ENCODE measurements at regions not wholly inside any gene's neighbourhood (a gene's known extent, or its start where the extent isn't known, plus 50 kb on each side); places are given as distances from the start of the nearest gene placed in this dataset.

GRCh38 chr4:62522273-62522672, 1322.1 kb downstream of the ADGRL3 start:
- H3K9ac ChIP-seq, result no peak overlapping the region
- H2AFZ ChIP-seq (ENCODE audit: low read depth), result no peak overlapping the region
- H3K4me2 ChIP-seq, result no peak overlapping the region
- ChIA-PET CTCF (no interaction called here), POLR2A (no interaction called here)
- no peaks in the 10 kb centered on the region for H4K20me1 ChIP-seq (ENCODE audit: insufficient read depth)
- H3K9me2 ChIP-seq, result no peaks in the 10 kb centered on the region; the same call in 1 of the 2 replicates
- no peaks in the 10 kb centered on the region for H3K79me2 ChIP-seq (ENCODE audit: insufficient read depth)
- TF ChIP-seq NFIC (IDR thresholded peaks at IDR 0.05; ENCODE audit: borderline replicate concordance) (no peak), TAF1 (IDR thresholded peaks at IDR 0.05; ENCODE audit: borderline replicate concordance, low read depth, low read length) (no peak), RAD21 (IDR thresholded peaks at IDR 0.05; ENCODE audit: low read length) (no peak), POLR2AphosphoS5 (IDR thresholded peaks at IDR 0.05; ENCODE audit: low read depth, low read length) (no peak), GABPA (IDR thresholded peaks at IDR 0.05; ENCODE audit: low read depth) (no peak)
- no peaks in the 10 kb centered on the region for H3K9me3 ChIP-seq
- no peaks in the 10 kb centered on the region for H3K36me3 ChIP-seq (replicated peaks in 1 of 2; ENCODE audit: control insufficient read depth in 1 of 2, insufficient read depth in 2 of 2, low read length in 1 of 2)
- H3F3A ChIP-seq (replicated peaks; ENCODE audit: insufficient read depth), result no peaks in the 10 kb centered on the region
- no peak for DNase-seq
- WGBS (ENCODE audit: low lambda C conversion rate), result 65% methylated on average over 11 of the region's 11 CpGs
- H3K27me3 ChIP-seq (ENCODE audit: insufficient read depth), result no peaks in the 10 kb centered on the region
- H3K4me3 ChIP-seq (ENCODE audit: low read depth in 2 of 2, low read length in 1 of 2), result no peak overlapping the region
- H3K4me1 ChIP-seq (ENCODE audit: control insufficient read depth in 1 of 2, insufficient read depth in 2 of 2, low read depth in 1 of 2, low read length in 1 of 2), result no peaks in the 10 kb centered on the region
- H3K27ac ChIP-seq (ENCODE audit: low read depth in 2 of 2, low read length in 1 of 2), result no peak overlapping the region

- Histone ChIP-seq H3K27me3 (ENCODE audit: insufficient read depth) (no peaks in the 10 kb centered on the region), H3K9me3 (no peaks in the 10 kb centered on the region), H3F3A (replicated peaks; ENCODE audit: insufficient read depth) (no peaks in the 10 kb centered on the region), H2AFZ (ENCODE audit: low read depth) (no peak overlapping the region), H3K27ac (ENCODE audit: low read depth in 2 of 2, low read length in 1 of 2) (no peak overlapping the region), H3K4me3 (ENCODE audit: low read depth in 2 of 2, low read length in 1 of 2) (no peak overlapping the region), H4K20me1 (ENCODE audit: insufficient read depth) (no peaks in the 10 kb centered on the region), H3K9me2 (no peaks in the 10 kb centered on the region; the same call in 1 of the 2 replicates), H3K9ac (no peak overlapping the region), H3K4me1 (ENCODE audit: control insufficient read depth in 1 of 2, insufficient read depth in 2 of 2, low read depth in 1 of 2, low read length in 1 of 2) (no peaks in the 10 kb centered on the region), H3K79me2 (ENCODE audit: insufficient read depth) (no peaks in the 10 kb centered on the region), H3K36me3 (replicated peaks in 1 of 2; ENCODE audit: control insufficient read depth in 1 of 2, insufficient read depth in 2 of 2, low read length in 1 of 2) (no peaks in the 10 kb centered on the region), H3K4me2 (no peak overlapping the region)
- TF ChIP-seq, protein P1, sequence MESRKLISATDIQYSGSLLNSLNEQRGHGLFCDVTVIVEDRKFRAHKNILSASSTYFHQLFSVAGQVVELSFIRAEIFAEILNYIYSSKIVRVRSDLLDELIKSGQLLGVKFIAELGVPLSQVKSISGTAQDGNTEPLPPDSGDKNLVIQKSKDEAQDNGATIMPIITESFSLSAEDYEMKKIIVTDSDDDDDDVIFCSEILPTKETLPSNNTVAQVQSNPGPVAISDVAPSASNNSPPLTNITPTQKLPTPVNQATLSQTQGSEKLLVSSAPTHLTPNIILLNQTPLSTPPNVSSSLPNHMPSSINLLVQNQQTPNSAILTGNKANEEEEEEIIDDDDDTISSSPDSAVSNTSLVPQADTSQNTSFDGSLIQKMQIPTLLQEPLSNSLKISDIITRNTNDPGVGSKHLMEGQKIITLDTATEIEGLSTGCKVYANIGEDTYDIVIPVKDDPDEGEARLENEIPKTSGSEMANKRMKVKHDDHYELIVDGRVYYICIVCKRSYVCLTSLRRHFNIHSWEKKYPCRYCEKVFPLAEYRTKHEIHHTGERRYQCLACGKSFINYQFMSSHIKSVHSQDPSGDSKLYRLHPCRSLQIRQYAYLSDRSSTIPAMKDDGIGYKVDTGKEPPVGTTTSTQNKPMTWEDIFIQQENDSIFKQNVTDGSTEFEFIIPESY (IDR thresholded peaks at IDR 0.05; ENCODE audit: borderline replicate concordance, low read depth), result no peak
- no peak for TF ChIP-seq FOXJ3 (CRISPR knock-in tag; IDR thresholded peaks at IDR 0.05)
- TF ChIP-seq, protein P2, sequence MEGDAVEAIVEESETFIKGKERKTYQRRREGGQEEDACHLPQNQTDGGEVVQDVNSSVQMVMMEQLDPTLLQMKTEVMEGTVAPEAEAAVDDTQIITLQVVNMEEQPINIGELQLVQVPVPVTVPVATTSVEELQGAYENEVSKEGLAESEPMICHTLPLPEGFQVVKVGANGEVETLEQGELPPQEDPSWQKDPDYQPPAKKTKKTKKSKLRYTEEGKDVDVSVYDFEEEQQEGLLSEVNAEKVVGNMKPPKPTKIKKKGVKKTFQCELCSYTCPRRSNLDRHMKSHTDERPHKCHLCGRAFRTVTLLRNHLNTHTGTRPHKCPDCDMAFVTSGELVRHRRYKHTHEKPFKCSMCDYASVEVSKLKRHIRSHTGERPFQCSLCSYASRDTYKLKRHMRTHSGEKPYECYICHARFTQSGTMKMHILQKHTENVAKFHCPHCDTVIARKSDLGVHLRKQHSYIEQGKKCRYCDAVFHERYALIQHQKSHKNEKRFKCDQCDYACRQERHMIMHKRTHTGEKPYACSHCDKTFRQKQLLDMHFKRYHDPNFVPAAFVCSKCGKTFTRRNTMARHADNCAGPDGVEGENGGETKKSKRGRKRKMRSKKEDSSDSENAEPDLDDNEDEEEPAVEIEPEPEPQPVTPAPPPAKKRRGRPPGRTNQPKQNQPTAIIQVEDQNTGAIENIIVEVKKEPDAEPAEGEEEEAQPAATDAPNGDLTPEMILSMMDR (IDR thresholded peaks at IDR 0.05), result no peak
- WGBS (ENCODE audit: low lambda C conversion rate), result 6% methylated on average over 1 of the region's 1 CpG
- DNase-seq, result no peak
- CTCF ChIA-PET, result no interaction called here
- POLR2A ChIA-PET, result no interaction called here
Measured at GRCh38 chr4:62517716-62518115, 1317.6 kb downstream of the ADGRL3 start.

GRCh38 chr4:62513306-62513705, 1313.2 kb downstream of the ADGRL3 start:
- no peaks in the 10 kb centered on the region for H3K79me2 ChIP-seq (ENCODE audit: insufficient read depth)
- TF ChIP-seq MEF2A (IDR thresholded peaks at IDR 0.05; ENCODE audit: borderline replicate concordance, low read depth) (no peak), EZH2phosphoT487 (IDR thresholded peaks at IDR 0.05; ENCODE audit: borderline replicate concordance, low read depth) (no peak), NFIC (IDR thresholded peaks at IDR 0.05; ENCODE audit: borderline replicate concordance) (no peak)
- no peak overlapping the region for H2AFZ ChIP-seq (ENCODE audit: low read depth)
- no peak overlapping the region for H3K4me3 ChIP-seq (ENCODE audit: low read depth in 2 of 2, low read length in 1 of 2)
- H3K4me1 ChIP-seq (ENCODE audit: control insufficient read depth in 1 of 2, insufficient read depth in 2 of 2, low read depth in 1 of 2, low read length in 1 of 2), result no peaks in the 10 kb centered on the region
- 59% methylated on average over 2 of the region's 2 CpGs for WGBS (ENCODE audit: low lambda C conversion rate)
- H3K36me3 ChIP-seq (replicated peaks in 1 of 2; ENCODE audit: control insufficient read depth in 1 of 2, insufficient read depth in 2 of 2, low read length in 1 of 2), result no peaks in the 10 kb centered on the region
- no peaks in the 10 kb centered on the region for H4K20me1 ChIP-seq (ENCODE audit: insufficient read depth)
- no peaks in the 10 kb centered on the region; the same call in 1 of the 2 replicates for H3K9me3 ChIP-seq
- H3K9ac ChIP-seq, result no peak overlapping the region
- CTCF ChIA-PET, result no interaction called here
- H3K9me2 ChIP-seq, result no peaks in the 10 kb centered on the region; the same call in 1 of the 2 replicates
- no peak overlapping the region for H3K27ac ChIP-seq (ENCODE audit: low read depth in 2 of 2, low read length in 1 of 2)
- no peaks in the 10 kb centered on the region for H3F3A ChIP-seq (replicated peaks; ENCODE audit: insufficient read depth)
- H3K27me3 ChIP-seq (ENCODE audit: insufficient read depth), result no peaks in the 10 kb centered on the region
- no peak overlapping the region for H3K4me2 ChIP-seq
- DNase-seq, result no peak
- POLR2A ChIA-PET, result no interaction called here
